GM23338 (cell line): ENCODE measurements at regions not wholly inside any gene's neighbourhood (a gene's known extent, or its start where the extent isn't known, plus 50 kb on each side); places are given as distances from the start of the nearest gene placed in this dataset.

ENCODE experiments used
- CTCF ChIP-seq, 2 experiments: fragments of 200-600 bp in 1 of 2; sonication (generic) in 1 of 2; conservative IDR thresholded peaks; 2 replicates each; pipeline versions ENCODE4 v1.5.1 to v1.6.1; 2016 to 2017; ENCODE audit warnings: antibody characterized with exemption in 2 of 2, low read depth in 2 of 2, mild to moderate bottlenecking in 2 of 2, moderate library complexity in 1 of 2
- EZH2 ChIP-seq: fragments of 200-600 bp; sonication (generic); IDR thresholded peaks from one replicate; pipeline ENCODE4 v1.8.0; 2017; ENCODE audit warnings: antibody characterized with exemption, mild to moderate bottlenecking, low read depth; ENCODE audit not compliant: unreplicated experiment
- EZH2phosphoT487 ChIP-seq: fragments of 200-600 bp; sonication (generic); IDR thresholded peaks from one replicate; pipeline ENCODE4 v1.8.1; 2018; ENCODE audit warnings: antibody characterized with exemption; ENCODE audit not compliant: unreplicated experiment
- JUNB ChIP-seq: IDR thresholded peaks from one replicate; pipeline ENCODE4 v1.6.1; 2016; ENCODE audit warnings: antibody characterized with exemption; ENCODE audit not compliant: unreplicated experiment
- POLR2AphosphoS5 ChIP-seq: IDR thresholded peaks from 2 replicates; pipeline ENCODE4 v1.6.1; 2016; ENCODE audit warnings: antibody characterized with exemption, low read depth
- REST ChIP-seq: IDR thresholded peaks from one replicate; pipeline ENCODE4 v1.6.1; 2018; ENCODE audit warnings: antibody characterized with exemption; ENCODE audit not compliant: unreplicated experiment

- TF ChIP-seq CTCF (conservative IDR thresholded peaks at IDR 0.05; ENCODE audit: low read depth in 2 of 2) (no peak), POLR2AphosphoS5 (no peak), EZH2 (no peak), REST (no peak), JUNB (no peak), EZH2phosphoT487 (no peak)
Measured at GRCh38 chr2:111620281-111620680, 263.7 kb downstream of the ANAPC1 start.
